ENCODE measurements at regions not wholly inside any gene's neighbourhood (a gene's known extent, or its start where the extent isn't known, plus 50 kb on each side); places are given as distances from the start of the nearest gene placed in this dataset.

- no peak for TF ChIP-seq CTCF (conservative IDR thresholded peaks at IDR 0.05; ENCODE audit: low read length)
- DNase-seq (ENCODE audit: low read depth): no peak
- no peak overlapping the region for H3K4me3 ChIP-seq (ENCODE audit: low read length)
These were observed 154.2 kb downstream of the IMPG2 start for GRCh38 chr3:101166150-101166549.

GRCh38 chr3:101163554-101163953 is 156.8 kb downstream of the IMPG2 start:
- TF ChIP-seq CTCF (conservative IDR thresholded peaks at IDR 0.05; ENCODE audit: low read length): no peak
- H3K4me3 ChIP-seq (ENCODE audit: low read length): no peak overlapping the region
- peak; percentile 55 for DNase-seq (ENCODE audit: low read depth)

GRCh38 chr3:101159478-101159877 is 160.9 kb downstream of the IMPG2 start:
- no peak for DNase-seq (ENCODE audit: low read depth)
- TF ChIP-seq CTCF (conservative IDR thresholded peaks at IDR 0.05; ENCODE audit: low read length): no peak
- no peak overlapping the region for H3K4me3 ChIP-seq (ENCODE audit: low read length)

GRCh38 chr3:101158374-101158773 is 162.0 kb downstream of the IMPG2 start:
- TF ChIP-seq CTCF (conservative IDR thresholded peaks at IDR 0.05; ENCODE audit: low read length): no peak
- peak; percentile 8 for DNase-seq (ENCODE audit: low read depth)
- no peak overlapping the region for H3K4me3 ChIP-seq (ENCODE audit: low read length)

- TF ChIP-seq CTCF (conservative IDR thresholded peaks at IDR 0.05; ENCODE audit: low read length): no peak
- DNase-seq (ENCODE audit: low read depth): no peak
- no peak overlapping the region for H3K4me3 ChIP-seq (ENCODE audit: low read length)
These were observed 163.5 kb downstream of the IMPG2 start for GRCh38 chr3:101156787-101157345.

- no peak overlapping the region for H3K4me3 ChIP-seq (ENCODE audit: low read length)
- TF ChIP-seq CTCF (conservative IDR thresholded peaks at IDR 0.05; ENCODE audit: low read length): no peak
- no peak for DNase-seq (ENCODE audit: low read depth)
These were observed 162.6 kb upstream of the ABI3BP start for GRCh38 chr3:101155825-101156224.

- H3K4me3 ChIP-seq (ENCODE audit: low read length): no peak overlapping the region
- DNase-seq (ENCODE audit: low read depth): no peak
- no peak for TF ChIP-seq CTCF (conservative IDR thresholded peaks at IDR 0.05; ENCODE audit: low read length)
These were observed 161.2 kb upstream of the ABI3BP start for GRCh38 chr3:101154401-101154800.

Data from AG10803 (cell line).